Fibroblast of mammary gland (primary cell): ENCODE measurements at regions not wholly inside any gene's neighbourhood (a gene's known extent, or its start where the extent isn't known, plus 50 kb on each side); places are given as distances from the start of the nearest gene placed in this dataset.

Experiments
- DNase-seq: peaks from one replicate; pipeline ENCODE4 v3.0.0-alpha.2; 2010; ENCODE audit warnings: low read depth
- H3K4me3 ChIP-seq: 2 replicates; pipeline ENCODE4 v1.5.1; 2011; ENCODE audit warnings: low read depth, mild to moderate bottlenecking, low read length, moderate library complexity; ENCODE audit not compliant: control insufficient read depth
- CTCF ChIP-seq: conservative IDR thresholded peaks from 2 replicates; pipeline ENCODE4 v1.5.1; 2011; ENCODE audit warnings: low read depth, low read length, inconsistent platforms; ENCODE audit not compliant: control insufficient read depth, insufficient read depth

- no peak for DNase-seq
- no peak for TF ChIP-seq CTCF
- no peak overlapping the region for H3K4me3 ChIP-seq
Observed at GRCh38 chr21:18602711-18603110, 199.1 kb upstream of the TMPRSS15 start.

- no peak overlapping the region for H3K4me3 ChIP-seq
- DNase-seq: no peak
- TF ChIP-seq CTCF: no peak
Observed at GRCh38 chr21:18603261-18603660, 199.7 kb upstream of the TMPRSS15 start.

GRCh38 chr21:18603980-18604379, 200.4 kb upstream of the TMPRSS15 start:
- no peak for TF ChIP-seq CTCF
- DNase-seq: no peak
- no peak overlapping the region for H3K4me3 ChIP-seq

GRCh38 chr21:18608226-18608625, 204.6 kb upstream of the TMPRSS15 start:
- no peak for TF ChIP-seq CTCF
- no peak overlapping the region for H3K4me3 ChIP-seq
- DNase-seq: no peak

GRCh38 chr21:18614303-18614702, 210.7 kb upstream of the TMPRSS15 start:
- TF ChIP-seq CTCF: no peak
- no peak for DNase-seq
- H3K4me3 ChIP-seq: no peak overlapping the region

- no peak overlapping the region for H3K4me3 ChIP-seq
- DNase-seq: no peak
- no peak for TF ChIP-seq CTCF
Observed at GRCh38 chr21:18617291-18617690, 213.7 kb upstream of the TMPRSS15 start.

- no peak for DNase-seq
- H3K4me3 ChIP-seq: no peak overlapping the region
- no peak for TF ChIP-seq CTCF
Observed at GRCh38 chr21:18620436-18620835, 216.9 kb upstream of the TMPRSS15 start.
